HUES48 (cell line): ENCODE measurements at regions not wholly inside any gene's neighbourhood (a gene's known extent, or its start where the extent isn't known, plus 50 kb on each side); places are given as distances from the start of the nearest gene placed in this dataset.
A peak's percentile ranks its signal among the peaks of the same experiment; 100 is the strongest.
"Not testable (repeated sequence)": the region's sequence is repeated elsewhere in the genome, so short reads cannot be mapped to it uniquely, and the experiment has no call there.

Source experiments
- H3K27ac ChIP-seq: one replicate; pipeline ENCODE4 v1.7.0; 2013; ENCODE audit warnings: low read depth, low read length, inconsistent platforms
- H3K27me3 ChIP-seq: 2 replicates; pipeline ENCODE4 v1.6.1; 2013; ENCODE audit warnings: mild to moderate bottlenecking, low read length; ENCODE audit not compliant: control insufficient read depth, insufficient read depth
- H3K36me3 ChIP-seq: 2 replicates; pipeline ENCODE4 v1.6.1; 2013; ENCODE audit warnings: low read length; ENCODE audit not compliant: control insufficient read depth, insufficient read depth
- H3K4me1 ChIP-seq: 2 replicates; pipeline ENCODE4 v1.6.1; 2013; ENCODE audit warnings: mild to moderate bottlenecking, low read length; ENCODE audit not compliant: control insufficient read depth, insufficient read depth
- H3K4me3 ChIP-seq: 2 replicates; pipeline ENCODE4 v1.5.1; 2013; ENCODE audit warnings: mild to moderate bottlenecking, low read depth, low read length
- H3K9ac ChIP-seq: 2 replicates; pipeline ENCODE4 v1.6.1; 2013; ENCODE audit warnings: mild to moderate bottlenecking, low read depth, low read length, moderate library complexity
- H3K9me3 ChIP-seq: 2 replicates; pipeline ENCODE4 v1.6.1; 2013; ENCODE audit warnings: low read length; ENCODE audit not compliant: control insufficient read depth, insufficient read depth

- H3K4me3 ChIP-seq, H3K9ac ChIP-seq, H3K36me3 ChIP-seq, H3K9me3 ChIP-seq, H3K27ac ChIP-seq, H3K4me1 ChIP-seq: not testable (repeated sequence)
- H3K27me3 ChIP-seq = peaks cover 73% of the 10 kb centered on the region
These were observed 52.8 kb downstream of the FOXD4L6 start for GRCh38 chr9:41075671-41076070.

DNA sequence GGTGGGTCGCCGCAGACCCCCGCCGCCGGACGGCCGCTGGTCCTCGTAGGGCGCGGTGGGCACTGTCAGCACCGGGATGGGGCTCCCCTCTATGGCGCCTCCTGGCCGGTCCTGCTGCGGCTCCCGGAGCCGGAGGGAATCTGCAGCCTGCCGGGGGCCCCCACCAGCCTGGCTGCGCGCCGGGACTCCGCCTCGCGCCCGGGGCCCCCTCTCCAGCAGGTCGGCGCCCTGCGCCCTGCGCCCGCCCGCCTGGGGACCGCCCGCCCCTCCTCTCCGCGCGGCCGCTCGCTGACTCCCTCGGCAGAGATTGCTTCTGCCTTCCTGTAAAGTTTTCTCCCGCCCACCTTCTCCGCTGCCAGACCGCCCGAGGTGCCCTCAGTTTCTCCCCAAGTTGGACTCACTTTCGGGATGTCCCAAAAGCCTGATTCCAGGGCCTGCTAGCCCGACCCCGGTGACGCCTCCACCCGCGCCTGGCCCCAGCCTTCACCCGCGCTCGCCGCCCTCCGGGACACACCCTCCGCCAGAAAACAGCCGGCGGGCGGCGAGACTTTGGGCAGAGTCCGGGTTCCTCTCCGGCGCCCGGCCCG lies 54.0 kb downstream of the FOXD4L6 start:
- not testable (repeated sequence) for H3K36me3 ChIP-seq, H3K27ac ChIP-seq, H3K4me1 ChIP-seq, H3K9me3 ChIP-seq, H3K9ac ChIP-seq
- Histone ChIP-seq H3K27me3 (peaks cover 67% of the 10 kb centered on the region), H3K4me3 (peak overlapping the region; percentile 59)

GRCh38 chr9:41073471-41074243 lies 54.8 kb downstream of the FOXD4L6 start:
- H3K4me1 ChIP-seq, H3K36me3 ChIP-seq, H3K9ac ChIP-seq, H3K9me3 ChIP-seq, H3K27ac ChIP-seq: not testable (repeated sequence)
- Histone ChIP-seq H3K4me3 (peak overlapping the region; percentile 59; the same call in 1 of the 2 replicates), H3K27me3 (peaks cover 65% of the 10 kb centered on the region)

- H3K27me3 ChIP-seq, H3K4me3 ChIP-seq, H3K4me1 ChIP-seq, H3K9me3 ChIP-seq, H3K36me3 ChIP-seq, H3K27ac ChIP-seq, H3K9ac ChIP-seq: not testable (repeated sequence)
These were observed 64.2 kb downstream of the FOXD4L6 start for GRCh38 chr9:41064125-41064795.

GRCh38 chr9:41063243-41063642 lies 65.2 kb downstream of the FOXD4L6 start:
- H3K27ac ChIP-seq, H3K36me3 ChIP-seq, H3K9ac ChIP-seq, H3K4me1 ChIP-seq, H3K9me3 ChIP-seq, H3K27me3 ChIP-seq, H3K4me3 ChIP-seq: not testable (repeated sequence)

- H3K36me3 ChIP-seq, H3K9ac ChIP-seq, H3K9me3 ChIP-seq, H3K27me3 ChIP-seq, H3K4me3 ChIP-seq, H3K27ac ChIP-seq, H3K4me1 ChIP-seq: not testable (repeated sequence)
These were observed 68.9 kb downstream of the FOXD4L6 start for GRCh38 chr9:41059603-41060002.

- not testable (repeated sequence) for H3K4me1 ChIP-seq, H3K4me3 ChIP-seq, H3K27me3 ChIP-seq, H3K9me3 ChIP-seq, H3K27ac ChIP-seq, H3K36me3 ChIP-seq, H3K9ac ChIP-seq
These were observed 74.7 kb downstream of the FOXD4L6 start for GRCh38 chr9:41053666-41054363.

- H3K36me3 ChIP-seq, H3K9me3 ChIP-seq, H3K4me1 ChIP-seq, H3K27me3 ChIP-seq, H3K9ac ChIP-seq, H3K4me3 ChIP-seq, H3K27ac ChIP-seq: not testable (repeated sequence)
These were observed 79.8 kb downstream of the FOXD4L6 start for GRCh38 chr9:41048672-41049071.

GRCh38 chr9:41047792-41048191 lies 80.7 kb downstream of the FOXD4L6 start:
- H3K27me3 ChIP-seq, H3K36me3 ChIP-seq, H3K4me1 ChIP-seq, H3K9ac ChIP-seq, H3K27ac ChIP-seq, H3K9me3 ChIP-seq, H3K4me3 ChIP-seq: not testable (repeated sequence)

GRCh38 chr9:41044930-41045329 lies 83.6 kb downstream of the FOXD4L6 start:
- not testable (repeated sequence) for H3K9ac ChIP-seq, H3K4me1 ChIP-seq, H3K27me3 ChIP-seq, H3K36me3 ChIP-seq, H3K27ac ChIP-seq, H3K9me3 ChIP-seq, H3K4me3 ChIP-seq

DNA sequence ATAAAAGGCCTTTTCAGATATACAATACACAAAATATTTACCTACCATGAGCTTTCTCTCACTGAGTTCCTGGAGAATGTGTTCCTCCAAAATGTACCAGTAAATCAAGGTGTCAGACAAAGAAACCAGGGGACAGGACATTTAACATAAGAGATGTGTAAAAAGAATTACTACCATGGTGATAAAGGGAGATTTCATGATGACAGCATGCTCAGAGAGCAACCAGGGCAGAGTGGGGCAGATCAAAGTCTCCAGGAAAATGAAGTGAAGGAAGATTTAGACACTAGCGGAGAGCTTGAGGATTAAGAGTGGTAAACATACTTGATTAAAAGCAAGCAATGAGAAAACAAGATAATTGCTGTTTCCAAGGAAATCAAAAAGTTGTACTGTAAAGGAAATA lies 85.0 kb downstream of the FOXD4L6 start:
- not testable (repeated sequence) for H3K4me1 ChIP-seq, H3K9me3 ChIP-seq, H3K36me3 ChIP-seq

More for the DNA sequence above, 85.0 kb downstream of the FOXD4L6 start:
- H3K27ac ChIP-seq, H3K9ac ChIP-seq, H3K27me3 ChIP-seq, H3K4me3 ChIP-seq: not testable (repeated sequence)
